GM12878 (cell line): ENCODE measurements at regions not wholly inside any gene's neighbourhood (a gene's known extent, or its start where the extent isn't known, plus 50 kb on each side); places are given as distances from the start of the nearest gene placed in this dataset.
A peak's percentile ranks its signal among the peaks of the same experiment; 100 is the strongest.

Source experiments
- ATAC-seq: fragments of 200-7000 bp; cut with Tn5 transposase; 3 replicates; pipeline ENCODE4 v1.9.1; 2020; ENCODE audit warnings: mild to moderate bottlenecking, moderate library complexity
- BruUV-seq: library from RNA; stranded (reverse); fragments of 400-500 nt; replicated peaks from 2 replicates; lab custom pipeline; 2021; lab: Mats Ljungman, UMichigan
- CTCF ChIA-PET: fragments of 300-600 bp; sonication (Branson Sonifier 250); formaldehyde crosslinking; extraction: SDS; loops from one replicate; lab custom pipeline; 2021; ENCODE audit warnings: inconsistent platforms; lab: Yijun Ruan, JAX
- POLR2A ChIA-PET: fragments of 350-600 bp; formaldehyde crosslinking; extraction: SDS; loops from one replicate; lab custom pipeline; 2021; ENCODE audit warnings: inconsistent platforms; lab: Charles Lee
- RAD21 ChIA-PET: fragments of 300-600 bp; sonication (Branson Sonifier 250); formaldehyde crosslinking; loops from one replicate; lab custom pipeline; 2023; ENCODE audit warnings: antibody characterized with exemption; ENCODE audit not compliant: unreplicated experiment; lab: Charles Lee
- SMC1A ChIA-PET: fragments of 300-600 bp; sonication (Branson Sonifier 250); formaldehyde crosslinking; loops from one replicate; lab custom pipeline; 2023; ENCODE audit not compliant: unreplicated experiment, uncharacterized antibody; lab: Charles Lee
- DNase-seq: peaks from one replicate; pipeline ENCODE4 v3.0.0-alpha.2; 2011; ENCODE audit warnings: low read depth, low spot score
- FAIRE-seq: peaks from 3 replicates; lab custom pipeline; 2011; peaks lifted over from hg19 to GRCh38; lab: Jason Lieb, UNC
- H2AFZ ChIP-seq: 2 replicates; pipeline ENCODE4 v1.6.0; 2011; ENCODE audit warnings: low read depth, low read length, control low read depth; ENCODE audit not compliant: control insufficient read depth
- H3K27ac ChIP-seq: 2 replicates; pipeline ENCODE4 v1.5.1; 2011; ENCODE audit warnings: control low read depth; ENCODE audit not compliant: control insufficient read depth, insufficient read depth
- H3K27me3 ChIP-seq, 2 experiments: replicated peaks in 1 of 2; 2 replicates each; pipeline versions ENCODE4 v1.6.0 to v1.6.1; 2011; ENCODE audit warnings: low read length in 1 of 2; ENCODE audit not compliant: control insufficient read depth in 2 of 2, insufficient read depth in 2 of 2
- H3K36me3 ChIP-seq, 2 experiments: 2 replicates each; pipeline ENCODE4 v1.5.1; 2011; ENCODE audit warnings: low read length in 1 of 2; ENCODE audit not compliant: control insufficient read depth in 2 of 2, insufficient read depth in 2 of 2
- H3K4me1 ChIP-seq: 2 replicates; pipeline ENCODE4 v1.6.1; 2011; ENCODE audit warnings: mild to moderate bottlenecking, low read length, moderate library complexity, mixed read lengths; ENCODE audit not compliant: control insufficient read depth, insufficient read depth
- H3K4me2 ChIP-seq: 2 replicates; pipeline ENCODE4 v1.6.0; 2011; ENCODE audit warnings: control low read depth; ENCODE audit not compliant: control insufficient read depth, insufficient read depth
- H3K4me3 ChIP-seq: fragments of 200-600 bp; sonication (generic); 2 replicates; pipeline ENCODE4 v1.5.1; 2016
- H3K79me2 ChIP-seq: 2 replicates; pipeline ENCODE4 v1.6.0; 2011; ENCODE audit warnings: low read length; ENCODE audit not compliant: control insufficient read depth, insufficient read depth
- H3K9ac ChIP-seq: 2 replicates; pipeline ENCODE4 v1.8.0; 2011; ENCODE audit warnings: low read length, control low read depth, mixed read lengths; ENCODE audit not compliant: control insufficient read depth, insufficient read depth
- H3K9me3 ChIP-seq: replicated peaks from 3 replicates; pipeline ENCODE4 v1.5.1; 2011; ENCODE audit warnings: mild to moderate bottlenecking, low read length; ENCODE audit not compliant: control insufficient read depth, insufficient read depth
- H4K20me1 ChIP-seq: 2 replicates; pipeline ENCODE4 v1.6.0; 2011; ENCODE audit not compliant: control insufficient read depth, insufficient read depth
- ATF7 ChIP-seq: fragments of 450-650 bp; IDR thresholded peaks from 2 replicates; pipeline ENCODE4 v1.6.1; 2016; ENCODE audit warnings: low read depth, mild to moderate bottlenecking
- CBX3 ChIP-seq: fragments of 200-600 bp; sonication (generic); IDR thresholded peaks from 2 replicates; pipeline ENCODE4 v1.6.1; 2016; ENCODE audit warnings: low read depth, borderline replicate concordance
- CTCF ChIP-seq, 3 experiments: IDR thresholded peaks in 2 of 3; conservative IDR thresholded peaks in 1 of 3; 2 replicates each; pipeline ENCODE4 v1.5.1; 2011; ENCODE audit warnings: low read depth in 3 of 3, low read length in 3 of 3, mild to moderate bottlenecking in 3 of 3, control low read depth in 2 of 3, moderate library complexity in 2 of 3, inconsistent platforms in 1 of 3, mixed read lengths in 1 of 3; ENCODE audit not compliant: control insufficient read depth in 2 of 3, insufficient read depth in 1 of 3; ENCODE audit errors: extremely low read depth in 1 of 3
- E2F8 ChIP-seq: fragments of 450-650 bp; IDR thresholded peaks from 2 replicates; pipeline ENCODE4 v1.6.1; 2018; ENCODE audit warnings: mild to moderate bottlenecking, low read depth, moderate library complexity; ENCODE audit not compliant: partially characterized antibody
- FOS ChIP-seq: IDR thresholded peaks from 3 replicates; pipeline ENCODE4 v1.6.1; 2011; ENCODE audit warnings: borderline replicate concordance; ENCODE audit not compliant: insufficient read length; ENCODE audit errors: extremely low read depth
- FOXK2 ChIP-seq: fragments of 450-650 bp; IDR thresholded peaks from 2 replicates; pipeline ENCODE4 v1.6.1; 2017; ENCODE audit warnings: mild to moderate bottlenecking, moderate library complexity
- GATAD2B ChIP-seq: fragments of 450-650 bp; conservative IDR thresholded peaks from 2 replicates; pipeline ENCODE4 v1.6.1; 2017; ENCODE audit warnings: low read depth, mild to moderate bottlenecking, moderate library complexity
- HCFC1 ChIP-seq: fragments of 150-350 bp; IDR thresholded peaks from 2 replicates; pipeline ENCODE4 v1.6.1; 2014; ENCODE audit warnings: low read length
- KDM1A ChIP-seq: fragments of 200-600 bp; sonication (generic); IDR thresholded peaks from 2 replicates; pipeline ENCODE4 v1.6.1; 2016; ENCODE audit warnings: borderline replicate concordance
- KLF5 ChIP-seq: fragments of 450-650 bp; IDR thresholded peaks from 2 replicates; pipeline ENCODE4 v1.6.1; 2014; ENCODE audit warnings: mild to moderate bottlenecking; ENCODE audit not compliant: partially characterized antibody
- MAX ChIP-seq: IDR thresholded peaks from 2 replicates; pipeline ENCODE4 v1.6.1; 2012; ENCODE audit warnings: low read depth, low read length, improper control_type of control experiment
- NFYB ChIP-seq: IDR thresholded peaks from 2 replicates; pipeline ENCODE4 v1.6.1; 2011; ENCODE audit warnings: low read depth, mild to moderate bottlenecking, low read length, improper control_type of control experiment, moderate library complexity; ENCODE audit not compliant: insufficient read depth
- RFX5 ChIP-seq: IDR thresholded peaks from 2 replicates; pipeline ENCODE4 v1.6.1; 2011; ENCODE audit warnings: low read depth, low read length, improper control_type of control experiment
- SMC3 ChIP-seq: IDR thresholded peaks from 2 replicates; pipeline ENCODE4 v1.6.1; 2011; ENCODE audit warnings: low read length, improper control_type of control experiment, borderline replicate concordance
- STAT1 ChIP-seq: fragments of 450-650 bp; conservative IDR thresholded peaks from 2 replicates; pipeline ENCODE4 v1.6.1; 2014; ENCODE audit warnings: antibody characterized with exemption, mild to moderate bottlenecking
- SUPT20H ChIP-seq: IDR thresholded peaks from 2 replicates; pipeline ENCODE4 v1.6.1; 2011; ENCODE audit warnings: low read depth, mild to moderate bottlenecking, low read length, moderate library complexity, borderline replicate concordance; ENCODE audit not compliant: control insufficient read depth
- USF2 ChIP-seq: IDR thresholded peaks from 2 replicates; pipeline ENCODE4 v1.6.1; 2011; ENCODE audit warnings: low read depth, low read length, improper control_type of control experiment, borderline replicate concordance
- WRNIP1 ChIP-seq: IDR thresholded peaks from 2 replicates; pipeline ENCODE4 v1.6.1; 2011; ENCODE audit warnings: low read depth, low read length, improper control_type of control experiment, borderline replicate concordance
- WGBS: methylation state at CpG from one replicate; pipeline ENCODE4 v1.1.6; 2016; ENCODE audit warnings: low lambda C conversion rate; ENCODE audit not compliant: insufficient replicate concordance, insufficient coverage; ENCODE audit errors: missing lambda C conversion rate; 5-methylcytosine and 5-hydroxymethylcytosine counted together
- in situ Hi-C: fragments of 300-500 bp; cut with MboI; formaldehyde crosslinking; loops from 9 replicates; pipeline ENCODE4 v1.14.3; 2018; ENCODE audit warnings: mixed read lengths
- intact Hi-C: fragments of 100-400 bp; cut with micrococcal nuclease; formaldehyde crosslinking; loops from one replicate; pipeline ENCODE4 v1.14.2; 2022; ENCODE audit not compliant: unreplicated experiment

- ChIA-PET RAD21 (interaction anchor here (0.6 to 1.3 kb wide), 7 partner anchors 9 to 1155 kb away, joined by 3 to 4 read pairs (median 3); no protein-coding TSS in a partner anchor), SMC1A (interaction anchor here (0.6 to 2.1 kb wide), 10 partner anchors 9 to 690 kb away, joined by 3 to 10 read pairs (median 4); no protein-coding TSS in a partner anchor), POLR2A (interaction anchor here (0.6 kb wide), 1 partner anchor 345 kb away, joined by 4 read pairs; no protein-coding TSS in a partner anchor), CTCF (interaction anchor here (0.8 to 2.0 kb wide), 25 partner anchors 9 to 971 kb away, joined by 3 to 16 read pairs (median 4); no protein-coding TSS in a partner anchor)
- H2AFZ ChIP-seq: no peak overlapping the region
- no peaks in the 10 kb centered on the region for H3K79me2 ChIP-seq
- no peak overlapping the region for H3K27ac ChIP-seq
- ATAC-seq (peak; percentile 42; the same call in 2 of the 3 replicates), DNase-seq (no peak), FAIRE-seq (peak; percentile 7)
- no peak overlapping the region for H3K9ac ChIP-seq
- no peak overlapping the region for H3K4me3 ChIP-seq
- no peak overlapping the region for H3K4me2 ChIP-seq
- intact Hi-C loops: loop anchor here (1.0 to 5.0 kb wide), 2 partner anchors 697 to 961 kb away; no protein-coding TSS in a partner anchor
- WGBS: 7% methylated on average over 5 of the region's 5 CpGs
- H3K36me3 ChIP-seq: no peaks in the 10 kb centered on the region
- H3K4me1 ChIP-seq: no peaks in the 10 kb centered on the region
- H4K20me1 ChIP-seq: no peaks in the 10 kb centered on the region
- H3K9me3 ChIP-seq: no peaks in the 10 kb centered on the region
- no peaks in the 10 kb centered on the region for H3K27me3 ChIP-seq
- no TSS peak for BruUV-seq
- in situ Hi-C loops: loop anchor here (10.0 kb wide), 1 partner anchor 704 kb away; no protein-coding TSS in a partner anchor
- no peak for TF ChIP-seq WRNIP1
- TF ChIP-seq HCFC1: no peak
- no peak for TF ChIP-seq E2F8
- no peak for TF ChIP-seq GATAD2B
- peak; percentile 55 to 60 (median 60); a peak in 5 of 6 replicates for TF ChIP-seq CTCF (IDR thresholded peaks at IDR 0.05 in 2 of 3, conservative IDR thresholded peaks at IDR 0.05 in 1 of 3; ENCODE audit: control insufficient read depth in 2 of 3, extremely low read depth in 1 of 3, insufficient read depth in 1 of 3, low read depth in 3 of 3, low read length in 3 of 3)
- TF ChIP-seq USF2: no peak
- no peak for TF ChIP-seq SUPT20H
- TF ChIP-seq FOS: no peak
- peak; percentile 60 for TF ChIP-seq ATF7
- no peak for TF ChIP-seq FOXK2
- no peak for TF ChIP-seq KDM1A
- peak; percentile 60; the same call in 1 of the 2 replicates for TF ChIP-seq SMC3
- no peak for TF ChIP-seq KLF5
- no peak for TF ChIP-seq RFX5
- no peak for TF ChIP-seq CBX3
- TF ChIP-seq MAX: no peak
- TF ChIP-seq NFYB: no peak
- no peak for TF ChIP-seq STAT1
Observed at GRCh38 chr14:46581036-46581671, 70.4 kb downstream of the RPL10L start.
